ENCODE measurements at regions not wholly inside any gene's neighbourhood (a gene's known extent, or its start where the extent isn't known, plus 50 kb on each side); places are given as distances from the start of the nearest gene placed in this dataset.

GRCh38 chr4:180434131-180434895, 1808.9 kb upstream of the TENM3 start:
- in situ Hi-C loops (cut with HindIII; ENCODE audit: low sequenced_read_pairs) = no loop called here
- H3K4me3 ChIP-seq (ENCODE audit: low read depth, low read length) = no peak overlapping the region
- no peak for DNase-seq (ENCODE audit: low read depth)

GRCh38 chr4:180436361-180436760, 1806.8 kb upstream of the TENM3 start:
- in situ Hi-C loops (cut with HindIII; ENCODE audit: low sequenced_read_pairs) = no loop called here
- DNase-seq (ENCODE audit: low read depth) = no peak
- H3K4me3 ChIP-seq (ENCODE audit: low read depth, low read length) = no peak overlapping the region
- no peak for TF ChIP-seq CTCF (IDR thresholded peaks at IDR 0.05; ENCODE audit: low read depth, low read length, missing control alignments)

More at GRCh38 chr4:180434131-180434895, 1808.9 kb upstream of the TENM3 start:
- no peak for TF ChIP-seq CTCF (IDR thresholded peaks at IDR 0.05; ENCODE audit: low read depth, low read length, missing control alignments)

- no peak overlapping the region for H3K4me3 ChIP-seq (ENCODE audit: low read depth, low read length)
- in situ Hi-C loops (cut with HindIII; ENCODE audit: low sequenced_read_pairs) = no loop called here
- no peak for TF ChIP-seq CTCF (IDR thresholded peaks at IDR 0.05; ENCODE audit: low read depth, low read length, missing control alignments)
- DNase-seq (ENCODE audit: low read depth) = no peak
Observed at GRCh38 chr4:180437601-180438000, 1805.6 kb upstream of the TENM3 start.

GRCh38 chr4:180448306-180448705, 1794.9 kb upstream of the TENM3 start:
- in situ Hi-C loops (cut with HindIII; ENCODE audit: low sequenced_read_pairs) = no loop called here
- no peak overlapping the region for H3K4me3 ChIP-seq (ENCODE audit: low read depth, low read length)
- DNase-seq (ENCODE audit: low read depth) = no peak
- no peak for TF ChIP-seq CTCF (IDR thresholded peaks at IDR 0.05; ENCODE audit: low read depth, low read length, missing control alignments)

GRCh38 chr4:180449395-180449956, 1793.7 kb upstream of the TENM3 start:
- no peak overlapping the region for H3K4me3 ChIP-seq (ENCODE audit: low read depth, low read length)
- peak; percentile 8 for DNase-seq (ENCODE audit: low read depth)
- in situ Hi-C loops (cut with HindIII; ENCODE audit: low sequenced_read_pairs) = no loop called here
- TF ChIP-seq CTCF (IDR thresholded peaks at IDR 0.05; ENCODE audit: low read depth, low read length, missing control alignments) = peak; percentile 60

GRCh38 chr4:180455226-180455625, 1788.0 kb upstream of the TENM3 start:
- TF ChIP-seq CTCF (IDR thresholded peaks at IDR 0.05; ENCODE audit: low read depth, low read length, missing control alignments) = no peak
- no peak overlapping the region for H3K4me3 ChIP-seq (ENCODE audit: low read depth, low read length)
- DNase-seq (ENCODE audit: low read depth) = no peak
- in situ Hi-C loops (cut with HindIII; ENCODE audit: low sequenced_read_pairs) = no loop called here

Measured in astrocyte of the cerebellum (primary cell).